PC-9 (cell line): ENCODE measurements at regions not wholly inside any gene's neighbourhood (a gene's known extent, or its start where the extent isn't known, plus 50 kb on each side); places are given as distances from the start of the nearest gene placed in this dataset.
A peak's percentile ranks its signal among the peaks of the same experiment; 100 is the strongest.

Experiments
- BruUV-seq: library from RNA; stranded (reverse); fragments of 400-500 nt; replicated peaks from 2 replicates; lab custom pipeline; 2021; lab: Mats Ljungman, UMichigan
- CTCF ChIA-PET: fragments of 300-600 bp; sonication (Branson Sonifier 250); formaldehyde crosslinking; loops from one replicate; lab custom pipeline; 2022; ENCODE audit warnings: antibody characterized with exemption; lab: Charles Lee
- POLR2A ChIA-PET: fragments of 300-600 bp; sonication (Branson Sonifier 250); formaldehyde crosslinking; loops from one replicate; lab custom pipeline; 2022; ENCODE audit warnings: antibody characterized with exemption; ENCODE audit not compliant: unreplicated experiment; lab: Charles Lee
- DNase-seq, 2 experiments: peaks; one replicate each; pipeline versions ENCODE4 v3.0.0 to v3.0.0-alpha.2; 2015 to 2022; ENCODE audit warnings: mixed read lengths in 1 of 2
- H2AFZ ChIP-seq: fragments of 200-600 bp; sonication (generic); 2 replicates; pipeline ENCODE4 v1.8.1; 2017; ENCODE audit warnings: antibody characterized with exemption
- H3F3A ChIP-seq: fragments of 200-600 bp; sonication (generic); 2 replicates; pipeline ENCODE4 v1.8.1; 2017; ENCODE audit warnings: antibody characterized with exemption, mild to moderate bottlenecking, low read depth; ENCODE audit not compliant: insufficient read depth
- H3K27ac ChIP-seq: fragments of 200-600 bp; sonication (generic); 2 replicates; pipeline ENCODE4 v1.6.1; 2016; ENCODE audit warnings: mixed run types
- H3K27me3 ChIP-seq: fragments of 200-600 bp; sonication (generic); 2 replicates; pipeline ENCODE4 v1.6.1; 2016; ENCODE audit warnings: low read depth, mixed run types; ENCODE audit not compliant: insufficient read depth
- H3K36me3 ChIP-seq: fragments of 200-600 bp; sonication (generic); 2 replicates; pipeline ENCODE4 v1.6.1; 2016; ENCODE audit warnings: low read depth, mixed run types
- H3K4me1 ChIP-seq: fragments of 200-600 bp; sonication (generic); replicated peaks from 2 replicates; pipeline ENCODE4 v1.6.1; 2016; ENCODE audit warnings: mixed run types; ENCODE audit not compliant: insufficient read depth
- H3K4me2 ChIP-seq: fragments of 200-600 bp; sonication (generic); 2 replicates; pipeline ENCODE4 v1.6.1; 2017; ENCODE audit warnings: mixed run types
- H3K4me3 ChIP-seq: fragments of 200-600 bp; sonication (generic); 2 replicates; pipeline ENCODE4 v1.6.1; 2016; ENCODE audit warnings: mixed run types
- H3K79me2 ChIP-seq: fragments of 200-600 bp; sonication (generic); 2 replicates; pipeline ENCODE4 v1.6.1; 2017; ENCODE audit warnings: low read depth, mixed run types
- H3K9me2 ChIP-seq: fragments of 200-600 bp; sonication (generic); 2 replicates; pipeline ENCODE4 v1.8.1; 2017; ENCODE audit warnings: mild to moderate bottlenecking; ENCODE audit not compliant: insufficient read depth
- H3K9me3 ChIP-seq: fragments of 200-600 bp; sonication (generic); 2 replicates; pipeline ENCODE4 v1.8.1; 2016; ENCODE audit warnings: low read depth; ENCODE audit not compliant: insufficient read depth
- H4K20me1 ChIP-seq: fragments of 200-600 bp; sonication (generic); 2 replicates; pipeline ENCODE4 v1.8.1; 2017; ENCODE audit not compliant: insufficient read depth
- EZH2 ChIP-seq: fragments of 200-600 bp; sonication (generic); IDR thresholded peaks from 2 replicates; pipeline ENCODE4 v1.8.0; 2017; ENCODE audit warnings: antibody characterized with exemption, low read depth
- intact Hi-C: fragments of 100-400 bp; cut with micrococcal nuclease; formaldehyde crosslinking; loops from one replicate; pipeline ENCODE4 v1.10.0; 2022; ENCODE audit not compliant: unreplicated experiment
- TF ChIP-seq, protein P1 (sequence below): fragments of 200-600 bp; sonication (generic); conservative IDR thresholded peaks from 2 replicates; pipeline ENCODE4 v1.6.1; 2017; ENCODE audit warnings: mixed run types, antibody characterized with exemption, mild to moderate bottlenecking, moderate library complexity

GRCh38 chr18:54672109-54672508 lies 81.1 kb downstream of the DYNAP start:
- intact Hi-C loops: loop anchor here (10.0 kb wide), 2 partner anchors 153 to 273 kb away; partner anchors contain the start of gene RAB27B
- H3K9me2 ChIP-seq: no peaks in the 10 kb centered on the region; the same call in 1 of the 2 replicates
- no peak for DNase-seq
- H3K27me3 ChIP-seq: no peaks in the 10 kb centered on the region
- H4K20me1 ChIP-seq: no peaks in the 10 kb centered on the region
- H3K27ac ChIP-seq: peak overlapping the region; percentile 89
- ChIA-PET CTCF (no interaction called here), POLR2A (no interaction called here)
- no TSS peak for BruUV-seq
- no peak overlapping the region for H2AFZ ChIP-seq
- H3K36me3 ChIP-seq: no peaks in the 10 kb centered on the region
- peaks cover 29% of the 10 kb centered on the region for H3F3A ChIP-seq
- H3K4me1 ChIP-seq: peaks cover 36% of the 10 kb centered on the region
- no peaks in the 10 kb centered on the region for H3K79me2 ChIP-seq
- no peak overlapping the region for H3K4me3 ChIP-seq
- peak overlapping the region; percentile 52 for H3K4me2 ChIP-seq
- H3K9me3 ChIP-seq: peaks cover 10% of the 10 kb centered on the region; the same call in 1 of the 2 replicates
- TF ChIP-seq EZH2: no peak
- TF ChIP-seq, protein P1, sequence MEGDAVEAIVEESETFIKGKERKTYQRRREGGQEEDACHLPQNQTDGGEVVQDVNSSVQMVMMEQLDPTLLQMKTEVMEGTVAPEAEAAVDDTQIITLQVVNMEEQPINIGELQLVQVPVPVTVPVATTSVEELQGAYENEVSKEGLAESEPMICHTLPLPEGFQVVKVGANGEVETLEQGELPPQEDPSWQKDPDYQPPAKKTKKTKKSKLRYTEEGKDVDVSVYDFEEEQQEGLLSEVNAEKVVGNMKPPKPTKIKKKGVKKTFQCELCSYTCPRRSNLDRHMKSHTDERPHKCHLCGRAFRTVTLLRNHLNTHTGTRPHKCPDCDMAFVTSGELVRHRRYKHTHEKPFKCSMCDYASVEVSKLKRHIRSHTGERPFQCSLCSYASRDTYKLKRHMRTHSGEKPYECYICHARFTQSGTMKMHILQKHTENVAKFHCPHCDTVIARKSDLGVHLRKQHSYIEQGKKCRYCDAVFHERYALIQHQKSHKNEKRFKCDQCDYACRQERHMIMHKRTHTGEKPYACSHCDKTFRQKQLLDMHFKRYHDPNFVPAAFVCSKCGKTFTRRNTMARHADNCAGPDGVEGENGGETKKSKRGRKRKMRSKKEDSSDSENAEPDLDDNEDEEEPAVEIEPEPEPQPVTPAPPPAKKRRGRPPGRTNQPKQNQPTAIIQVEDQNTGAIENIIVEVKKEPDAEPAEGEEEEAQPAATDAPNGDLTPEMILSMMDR: no peak

DNA sequence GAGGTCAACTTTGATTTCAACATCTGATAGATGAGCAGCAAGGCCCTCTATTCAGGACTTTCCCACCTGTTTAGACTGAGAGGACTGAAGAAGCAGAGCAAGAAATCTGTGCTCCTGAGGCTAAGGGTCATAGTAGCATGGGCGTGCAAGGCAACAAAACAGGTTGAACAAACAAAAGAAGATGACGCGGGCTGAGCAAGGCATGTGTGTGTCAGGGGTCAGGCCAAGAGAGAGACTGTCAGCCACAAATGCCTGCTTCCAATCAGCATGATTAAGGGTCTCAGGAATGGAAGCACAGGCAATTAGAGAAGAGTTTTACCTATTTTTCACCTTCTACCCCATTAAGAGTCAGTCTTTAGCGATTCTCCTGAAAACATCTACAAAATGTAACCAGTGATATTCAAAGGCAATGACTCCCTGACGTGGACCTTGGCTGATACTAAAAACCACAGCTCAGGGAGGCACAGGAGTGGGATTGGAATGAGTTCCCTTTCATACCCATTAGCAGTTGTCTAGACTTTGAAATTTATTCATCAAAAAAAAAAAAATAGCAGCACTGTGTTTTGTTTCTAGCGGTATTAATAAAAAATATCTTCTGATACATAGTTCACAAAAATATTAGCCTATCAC lies 81.9 kb downstream of the DYNAP start:
- Histone ChIP-seq H3K27ac (peak overlapping the region; percentile 89), H3K36me3 (no peaks in the 10 kb centered on the region), H3K9me2 (no peaks in the 10 kb centered on the region; the same call in 1 of the 2 replicates), H3K4me1 (peaks cover 36% of the 10 kb centered on the region), H3K27me3 (no peaks in the 10 kb centered on the region), H2AFZ (peak overlapping the region; percentile 58), H3K9me3 (peaks cover 10% of the 10 kb centered on the region; the same call in 1 of the 2 replicates), H3K4me2 (peak overlapping the region; percentile 52), H4K20me1 (no peaks in the 10 kb centered on the region), H3F3A (peaks cover 29% of the 10 kb centered on the region), H3K4me3 (no peak overlapping the region), H3K79me2 (no peaks in the 10 kb centered on the region)
- no TSS peak for BruUV-seq
- TF ChIP-seq EZH2: no peak
- TF ChIP-seq, protein P1: no peak
- POLR2A ChIA-PET: no interaction called here
- CTCF ChIA-PET: no interaction called here
- peak; percentile 15 to 91 for DNase-seq
- intact Hi-C loops: loop anchor here (10.0 kb wide), 2 partner anchors 152 to 272 kb away; partner anchors contain the start of gene RAB27B

GRCh38 chr18:54673936-54674335 lies 82.9 kb downstream of the DYNAP start:
- H3F3A ChIP-seq: peaks cover 29% of the 10 kb centered on the region
- ChIA-PET POLR2A (no interaction called here), CTCF (no interaction called here)
- DNase-seq: no peak
- H3K36me3 ChIP-seq: no peaks in the 10 kb centered on the region
- H2AFZ ChIP-seq: no peak overlapping the region
- TF ChIP-seq, protein P1: no peak
- no peak for TF ChIP-seq EZH2
- intact Hi-C loops: loop anchor here (10.0 kb wide), 2 partner anchors 151 to 271 kb away; partner anchors contain the start of gene RAB27B
- H4K20me1 ChIP-seq: no peaks in the 10 kb centered on the region
- H3K27ac ChIP-seq: peak overlapping the region; percentile 89
- no peaks in the 10 kb centered on the region for H3K27me3 ChIP-seq
- H3K4me1 ChIP-seq: peaks cover 37% of the 10 kb centered on the region
- peaks cover 10% of the 10 kb centered on the region; the same call in 1 of the 2 replicates for H3K9me3 ChIP-seq
- no TSS peak for BruUV-seq
- H3K4me3 ChIP-seq: no peak overlapping the region
- no peaks in the 10 kb centered on the region; the same call in 1 of the 2 replicates for H3K9me2 ChIP-seq
- no peak overlapping the region for H3K4me2 ChIP-seq
- H3K79me2 ChIP-seq: no peaks in the 10 kb centered on the region
